ENCODE measurements at regions not wholly inside any gene's neighbourhood (a gene's known extent, or its start where the extent isn't known, plus 50 kb on each side); places are given as distances from the start of the nearest gene placed in this dataset.

GRCh38 chr6:8983202-8983688, 547.9 kb upstream of the SLC35B3 start:
- Histone ChIP-seq H3K9ac (ENCODE audit: low read length) (no peak overlapping the region), H3K36me3 (ENCODE audit: control insufficient read depth, low read depth, low read length) (no peaks in the 10 kb centered on the region), H3K4me3 (ENCODE audit: low read length) (no peak overlapping the region), H3K27me3 (ENCODE audit: control insufficient read depth, insufficient read depth, low read length) (peaks cover 3% of the 10 kb centered on the region), H3K9me3 (ENCODE audit: control insufficient read depth, low read depth, low read length) (no peaks in the 10 kb centered on the region), H3K27ac (ENCODE audit: low read length) (no peak overlapping the region), H3K4me1 (ENCODE audit: control insufficient read depth, low read depth, low read length) (peaks cover 4% of the 10 kb centered on the region)

GRCh38 chr6:8982668-8983067, 547.3 kb upstream of the SLC35B3 start:
- Histone ChIP-seq H3K9ac (ENCODE audit: low read length) (no peak overlapping the region), H3K27ac (ENCODE audit: low read length) (no peak overlapping the region), H3K4me1 (ENCODE audit: control insufficient read depth, low read depth, low read length) (peaks cover 4% of the 10 kb centered on the region), H3K9me3 (ENCODE audit: control insufficient read depth, low read depth, low read length) (no peaks in the 10 kb centered on the region), H3K4me3 (ENCODE audit: low read length) (no peak overlapping the region), H3K36me3 (ENCODE audit: control insufficient read depth, low read depth, low read length) (no peaks in the 10 kb centered on the region), H3K27me3 (ENCODE audit: control insufficient read depth, insufficient read depth, low read length) (peaks cover 3% of the 10 kb centered on the region)

GRCh38 chr6:8973395-8973794, 538.0 kb upstream of the SLC35B3 start:
- no peaks in the 10 kb centered on the region for H3K4me1 ChIP-seq (ENCODE audit: control insufficient read depth, low read depth, low read length)
- H3K9me3 ChIP-seq (ENCODE audit: control insufficient read depth, low read depth, low read length): peaks cover 3% of the 10 kb centered on the region
- no peak overlapping the region for H3K9ac ChIP-seq (ENCODE audit: low read length)
- H3K27ac ChIP-seq (ENCODE audit: low read length): no peak overlapping the region
- no peak overlapping the region for H3K4me3 ChIP-seq (ENCODE audit: low read length)
- H3K36me3 ChIP-seq (ENCODE audit: control insufficient read depth, low read depth, low read length): no peaks in the 10 kb centered on the region
- no peaks in the 10 kb centered on the region for H3K27me3 ChIP-seq (ENCODE audit: control insufficient read depth, insufficient read depth, low read length)

GRCh38 chr6:8969747-8970146, 534.4 kb upstream of the SLC35B3 start:
- peaks cover 3% of the 10 kb centered on the region for H3K9me3 ChIP-seq (ENCODE audit: control insufficient read depth, low read depth, low read length)
- no peaks in the 10 kb centered on the region for H3K27me3 ChIP-seq (ENCODE audit: control insufficient read depth, insufficient read depth, low read length)
- no peaks in the 10 kb centered on the region for H3K4me1 ChIP-seq (ENCODE audit: control insufficient read depth, low read depth, low read length)
- no peak overlapping the region for H3K27ac ChIP-seq (ENCODE audit: low read length)
- H3K4me3 ChIP-seq (ENCODE audit: low read length): no peak overlapping the region
- no peaks in the 10 kb centered on the region for H3K36me3 ChIP-seq (ENCODE audit: control insufficient read depth, low read depth, low read length)
- H3K9ac ChIP-seq (ENCODE audit: low read length): no peak overlapping the region

- Histone ChIP-seq H3K4me3 (ENCODE audit: low read length) (no peak overlapping the region), H3K9ac (ENCODE audit: low read length) (no peak overlapping the region), H3K27ac (ENCODE audit: low read length) (no peak overlapping the region), H3K9me3 (ENCODE audit: control insufficient read depth, low read depth, low read length) (no peaks in the 10 kb centered on the region), H3K4me1 (ENCODE audit: control insufficient read depth, low read depth, low read length) (no peaks in the 10 kb centered on the region), H3K36me3 (ENCODE audit: control insufficient read depth, low read depth, low read length) (no peaks in the 10 kb centered on the region), H3K27me3 (ENCODE audit: control insufficient read depth, insufficient read depth, low read length) (no peaks in the 10 kb centered on the region)
Observed at GRCh38 chr6:8958894-8959511, 523.7 kb upstream of the SLC35B3 start.

GRCh38 chr6:8953310-8953709, 518.0 kb upstream of the SLC35B3 start:
- Histone ChIP-seq H3K4me3 (ENCODE audit: low read length) (no peak overlapping the region), H3K27ac (ENCODE audit: low read length) (no peak overlapping the region), H3K9me3 (ENCODE audit: control insufficient read depth, low read depth, low read length) (no peaks in the 10 kb centered on the region), H3K36me3 (ENCODE audit: control insufficient read depth, low read depth, low read length) (no peaks in the 10 kb centered on the region), H3K9ac (ENCODE audit: low read length) (no peak overlapping the region), H3K4me1 (ENCODE audit: control insufficient read depth, low read depth, low read length) (no peaks in the 10 kb centered on the region), H3K27me3 (ENCODE audit: control insufficient read depth, insufficient read depth, low read length) (no peaks in the 10 kb centered on the region)

DNA sequence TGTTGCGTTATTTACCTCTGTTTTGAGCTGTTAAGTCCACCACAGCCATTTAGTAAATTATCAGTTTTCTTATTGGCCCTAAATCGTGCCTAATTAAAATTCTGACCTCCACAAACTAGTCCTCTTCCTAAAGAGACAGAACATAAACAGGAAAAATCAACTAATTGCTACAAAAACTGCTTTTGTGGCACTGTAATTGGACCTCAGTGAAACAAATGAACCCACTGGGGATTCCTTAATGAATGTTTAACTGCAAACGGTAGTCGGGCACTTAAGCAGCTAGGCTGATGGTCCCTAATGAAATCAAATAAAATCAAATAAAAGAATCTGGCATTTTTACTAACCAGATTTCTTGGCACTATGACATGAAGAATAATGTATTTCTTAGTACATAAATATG, 513.4 kb upstream of the SLC35B3 start:
- no peaks in the 10 kb centered on the region for H3K36me3 ChIP-seq (ENCODE audit: control insufficient read depth, low read depth, low read length)
- no peak overlapping the region for H3K27ac ChIP-seq (ENCODE audit: low read length)
- H3K9ac ChIP-seq (ENCODE audit: low read length): no peak overlapping the region
- H3K4me3 ChIP-seq (ENCODE audit: low read length): no peak overlapping the region
- no peaks in the 10 kb centered on the region for H3K9me3 ChIP-seq (ENCODE audit: control insufficient read depth, low read depth, low read length)
- H3K27me3 ChIP-seq (ENCODE audit: control insufficient read depth, insufficient read depth, low read length): no peaks in the 10 kb centered on the region
- no peaks in the 10 kb centered on the region for H3K4me1 ChIP-seq (ENCODE audit: control insufficient read depth, low read depth, low read length)

DNA sequence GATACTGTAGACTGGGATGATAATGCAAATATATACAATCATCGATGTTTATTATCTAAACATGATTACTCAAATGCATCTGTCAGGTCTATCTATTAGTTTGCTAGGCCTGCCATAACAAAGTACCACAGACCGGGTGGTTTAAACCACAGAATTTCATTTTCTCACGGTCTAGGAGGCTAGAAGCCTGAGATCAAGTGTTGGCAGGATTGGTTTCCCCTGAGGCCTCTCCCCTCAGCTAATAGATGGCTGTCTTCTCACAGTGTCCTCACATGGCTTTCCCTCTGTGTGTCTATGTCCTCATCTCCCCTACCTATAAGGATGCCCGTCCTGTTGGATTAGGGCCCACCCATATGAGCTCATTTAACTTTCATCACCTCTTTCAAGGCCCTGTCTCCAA, 512.6 kb upstream of the SLC35B3 start:
- H3K4me3 ChIP-seq (ENCODE audit: low read length): no peak overlapping the region
- H3K9ac ChIP-seq (ENCODE audit: low read length): no peak overlapping the region
- H3K36me3 ChIP-seq (ENCODE audit: control insufficient read depth, low read depth, low read length): no peaks in the 10 kb centered on the region
- no peak overlapping the region for H3K27ac ChIP-seq (ENCODE audit: low read length)
- H3K27me3 ChIP-seq (ENCODE audit: control insufficient read depth, insufficient read depth, low read length): no peaks in the 10 kb centered on the region
- no peaks in the 10 kb centered on the region for H3K4me1 ChIP-seq (ENCODE audit: control insufficient read depth, low read depth, low read length)
- no peaks in the 10 kb centered on the region for H3K9me3 ChIP-seq (ENCODE audit: control insufficient read depth, low read depth, low read length)

GRCh38 chr6:8944548-8944947, 509.2 kb upstream of the SLC35B3 start:
- H3K9ac ChIP-seq (ENCODE audit: low read length): no peak overlapping the region
- H3K4me3 ChIP-seq (ENCODE audit: low read length): no peak overlapping the region
- no peaks in the 10 kb centered on the region for H3K4me1 ChIP-seq (ENCODE audit: control insufficient read depth, low read depth, low read length)
- no peaks in the 10 kb centered on the region for H3K9me3 ChIP-seq (ENCODE audit: control insufficient read depth, low read depth, low read length)
- no peaks in the 10 kb centered on the region for H3K36me3 ChIP-seq (ENCODE audit: control insufficient read depth, low read depth, low read length)
- H3K27ac ChIP-seq (ENCODE audit: low read length): no peak overlapping the region
- no peaks in the 10 kb centered on the region for H3K27me3 ChIP-seq (ENCODE audit: control insufficient read depth, insufficient read depth, low read length)

DNA sequence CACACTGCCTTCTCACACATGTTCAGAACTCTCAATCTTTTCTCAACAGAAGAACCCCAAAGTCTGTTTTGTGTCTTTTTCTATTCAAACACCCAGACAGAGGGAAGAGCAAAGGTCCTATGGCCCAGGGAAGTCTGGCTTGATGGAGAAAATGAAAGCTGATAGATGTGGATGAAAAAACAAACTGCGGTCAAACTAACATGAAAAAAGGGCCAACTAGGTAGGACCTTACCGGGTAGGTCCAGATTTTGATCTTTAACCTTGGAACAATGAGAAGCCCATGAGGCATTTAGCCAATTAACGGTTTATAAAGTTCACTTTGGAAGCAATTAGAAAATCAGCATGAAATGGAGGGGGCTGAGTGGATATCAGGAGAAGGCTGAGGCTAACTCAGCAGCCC, 507.7 kb upstream of the SLC35B3 start:
- Histone ChIP-seq H3K27ac (ENCODE audit: low read length) (no peak overlapping the region), H3K9me3 (ENCODE audit: control insufficient read depth, low read depth, low read length) (no peaks in the 10 kb centered on the region), H3K4me1 (ENCODE audit: control insufficient read depth, low read depth, low read length) (no peaks in the 10 kb centered on the region), H3K36me3 (ENCODE audit: control insufficient read depth, low read depth, low read length) (no peaks in the 10 kb centered on the region), H3K27me3 (ENCODE audit: control insufficient read depth, insufficient read depth, low read length) (no peaks in the 10 kb centered on the region), H3K4me3 (ENCODE audit: low read length) (no peak overlapping the region), H3K9ac (ENCODE audit: low read length) (no peak overlapping the region)

DNA sequence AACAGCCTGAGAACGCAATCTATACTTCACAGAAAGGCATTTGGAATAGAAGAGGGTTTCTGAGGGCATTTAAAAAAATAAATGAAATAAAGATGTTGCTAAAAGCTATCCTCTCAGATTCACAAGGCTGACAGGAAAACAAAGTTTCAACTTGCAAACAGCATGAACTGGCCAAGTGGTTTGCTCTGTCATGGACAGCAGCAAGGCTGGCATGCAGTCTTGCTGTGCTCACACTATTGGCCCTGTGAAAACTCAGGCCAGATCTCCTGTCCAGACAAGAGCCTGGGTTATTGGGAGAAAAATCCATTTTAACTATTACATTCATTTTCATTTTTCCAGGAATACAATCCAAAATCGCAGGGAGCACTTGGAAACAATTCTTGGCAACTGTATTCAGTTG, 506.2 kb upstream of the SLC35B3 start:
- Histone ChIP-seq H3K27ac (ENCODE audit: low read length) (no peak overlapping the region), H3K27me3 (ENCODE audit: control insufficient read depth, insufficient read depth, low read length) (no peaks in the 10 kb centered on the region), H3K9ac (ENCODE audit: low read length) (no peak overlapping the region), H3K4me1 (ENCODE audit: control insufficient read depth, low read depth, low read length) (no peaks in the 10 kb centered on the region), H3K4me3 (ENCODE audit: low read length) (no peak overlapping the region), H3K36me3 (ENCODE audit: control insufficient read depth, low read depth, low read length) (no peaks in the 10 kb centered on the region), H3K9me3 (ENCODE audit: control insufficient read depth, low read depth, low read length) (no peaks in the 10 kb centered on the region)

GRCh38 chr6:8940356-8940755, 505.0 kb upstream of the SLC35B3 start:
- H3K9ac ChIP-seq (ENCODE audit: low read length): no peak overlapping the region
- H3K27ac ChIP-seq (ENCODE audit: low read length): no peak overlapping the region
- H3K4me1 ChIP-seq (ENCODE audit: control insufficient read depth, low read depth, low read length): no peaks in the 10 kb centered on the region
- no peaks in the 10 kb centered on the region for H3K27me3 ChIP-seq (ENCODE audit: control insufficient read depth, insufficient read depth, low read length)
- no peaks in the 10 kb centered on the region for H3K36me3 ChIP-seq (ENCODE audit: control insufficient read depth, low read depth, low read length)
- H3K9me3 ChIP-seq (ENCODE audit: control insufficient read depth, low read depth, low read length): no peaks in the 10 kb centered on the region
- H3K4me3 ChIP-seq (ENCODE audit: low read length): no peak overlapping the region

Data from iPS-18a (cell line).